HL-60 (cell line): ENCODE measurements at regions not wholly inside any gene's neighbourhood (a gene's known extent, or its start where the extent isn't known, plus 50 kb on each side); places are given as distances from the start of the nearest gene placed in this dataset.

Experiments
- DNase-seq, 2 experiments: peaks; one replicate each; pipeline ENCODE4 v3.0.0-alpha.2; 2010 to 2020; ENCODE audit warnings: low read depth in 1 of 2, low spot score in 1 of 2
- H3K27ac ChIP-seq: fragments of 250-450 bp; sonication (Bioruptor Pico); replicated peaks from 2 replicates; pipeline ENCODE4 v1.5.1; 2020; ENCODE audit warnings: mild to moderate bottlenecking, moderate library complexity
- H3K27me3 ChIP-seq: fragments of 250-450 bp; sonication (Bioruptor Pico); 2 replicates; pipeline ENCODE4 v1.5.1; 2021; ENCODE audit warnings: mild to moderate bottlenecking, moderate library complexity; ENCODE audit not compliant: insufficient read depth, poor library complexity, severe bottlenecking
- H3K4me3 ChIP-seq: replicated peaks from 2 replicates; pipeline ENCODE4 v1.5.1; 2011; ENCODE audit warnings: mild to moderate bottlenecking, control low read depth, low read length; ENCODE audit not compliant: insufficient read depth
- GABPA ChIP-seq: IDR thresholded peaks from 2 replicates; pipeline ENCODE4 v1.6.1; 2012; ENCODE audit warnings: low read depth
- POLR2AphosphoS5 ChIP-seq: IDR thresholded peaks from 2 replicates; pipeline ENCODE4 v1.6.1; 2012; ENCODE audit warnings: low read depth
- REST ChIP-seq: IDR thresholded peaks from 2 replicates; pipeline ENCODE4 v1.6.1; 2012; ENCODE audit warnings: low read depth; ENCODE audit not compliant: insufficient replicate concordance
- SPI1 ChIP-seq: IDR thresholded peaks from 2 replicates; pipeline ENCODE4 v1.6.1; 2012; ENCODE audit warnings: low read depth, mild to moderate bottlenecking, borderline replicate concordance
- TF ChIP-seq, protein P1 (sequence below): IDR thresholded peaks from one replicate; pipeline ENCODE4 v1.5.1; 2011; ENCODE audit warnings: low read length, control low read depth, inconsistent platforms; ENCODE audit not compliant: insufficient read depth

- peak; percentile 39 to 61 for DNase-seq
- Histone ChIP-seq H3K27me3 (no peaks in the 10 kb centered on the region), H3K4me3 (no peak overlapping the region), H3K27ac (no peak overlapping the region)
- TF ChIP-seq, protein P1, sequence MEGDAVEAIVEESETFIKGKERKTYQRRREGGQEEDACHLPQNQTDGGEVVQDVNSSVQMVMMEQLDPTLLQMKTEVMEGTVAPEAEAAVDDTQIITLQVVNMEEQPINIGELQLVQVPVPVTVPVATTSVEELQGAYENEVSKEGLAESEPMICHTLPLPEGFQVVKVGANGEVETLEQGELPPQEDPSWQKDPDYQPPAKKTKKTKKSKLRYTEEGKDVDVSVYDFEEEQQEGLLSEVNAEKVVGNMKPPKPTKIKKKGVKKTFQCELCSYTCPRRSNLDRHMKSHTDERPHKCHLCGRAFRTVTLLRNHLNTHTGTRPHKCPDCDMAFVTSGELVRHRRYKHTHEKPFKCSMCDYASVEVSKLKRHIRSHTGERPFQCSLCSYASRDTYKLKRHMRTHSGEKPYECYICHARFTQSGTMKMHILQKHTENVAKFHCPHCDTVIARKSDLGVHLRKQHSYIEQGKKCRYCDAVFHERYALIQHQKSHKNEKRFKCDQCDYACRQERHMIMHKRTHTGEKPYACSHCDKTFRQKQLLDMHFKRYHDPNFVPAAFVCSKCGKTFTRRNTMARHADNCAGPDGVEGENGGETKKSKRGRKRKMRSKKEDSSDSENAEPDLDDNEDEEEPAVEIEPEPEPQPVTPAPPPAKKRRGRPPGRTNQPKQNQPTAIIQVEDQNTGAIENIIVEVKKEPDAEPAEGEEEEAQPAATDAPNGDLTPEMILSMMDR = no peak
- TF ChIP-seq SPI1 (no peak), POLR2AphosphoS5 (no peak), REST (no peak), GABPA (no peak)
Observed at GRCh38 chr3:194760494-194761137, 74.9 kb downstream of the FAM43A start.

GRCh38 chr3:194761384-194761783, 75.7 kb downstream of the FAM43A start:
- no peak overlapping the region for H3K27ac ChIP-seq
- H3K27me3 ChIP-seq = no peaks in the 10 kb centered on the region
- H3K4me3 ChIP-seq = no peak overlapping the region
- TF ChIP-seq REST (no peak), GABPA (no peak), POLR2AphosphoS5 (no peak), SPI1 (no peak)
- TF ChIP-seq, protein P1 = no peak
- DNase-seq = no peak

- H3K4me3 ChIP-seq = no peak overlapping the region
- 0 out of 2 replicates have a peak overlapping the region, but pooled peaks have one; percentile 2 for H3K27ac ChIP-seq
- H3K27me3 ChIP-seq = no peaks in the 10 kb centered on the region
- DNase-seq = peak; percentile 58 to 67
- TF ChIP-seq, protein P1 = no peak
- 0 out of 2 replicates have a peak, but pooled peaks have one; percentile 5 for TF ChIP-seq SPI1
Observed at GRCh38 chr3:194766845-194767244, 81.2 kb downstream of the FAM43A start.
